Suprapubic skin (tissue), 4 donors: ENCODE measurements at regions not wholly inside any gene's neighbourhood (a gene's known extent, or its start where the extent isn't known, plus 50 kb on each side); places are given as distances from the start of the nearest gene placed in this dataset.

Experiments used
- DNase-seq, 2 donors: peaks; one replicate each; pipeline ENCODE4 v3.0.0-alpha.2; 2019; ENCODE audit warnings: low spot score in 2 of 2
- H3K27ac ChIP-seq: fragments of 200-600 bp; sonication (generic); one replicate; pipeline ENCODE4 v1.5.1; 2019
- H3K27me3 ChIP-seq: fragments of 200-600 bp; sonication (generic); one replicate; pipeline ENCODE4 v1.5.1; 2019
- H3K36me3 ChIP-seq: fragments of 200-600 bp; sonication (generic); one replicate; pipeline ENCODE4 v1.5.1; 2019
- H3K4me1 ChIP-seq: fragments of 200-600 bp; sonication (generic); one replicate; pipeline ENCODE4 v1.5.1; 2019
- H3K4me3 ChIP-seq: fragments of 200-600 bp; sonication (generic); one replicate; pipeline ENCODE4 v1.5.1; 2019; ENCODE audit warnings: mild to moderate bottlenecking
- H3K9me3 ChIP-seq: fragments of 200-600 bp; sonication (generic); one replicate; pipeline ENCODE4 v1.5.1; 2019
- EP300 ChIP-seq: sonication (generic); formaldehyde crosslinking; IDR thresholded peaks from one replicate; pipeline ENCODE4 v1.6.1; 2017; ENCODE audit warnings: antibody characterized with exemption
- POLR2A ChIP-seq, 2 donors: fragments of 450-650 bp; IDR thresholded peaks; one replicate each; pipeline ENCODE4 v1.6.1; 2017; ENCODE audit warnings: antibody characterized with exemption in 2 of 2, mild to moderate bottlenecking in 2 of 2, moderate library complexity in 2 of 2
- POLR2AphosphoS5 ChIP-seq, 3 donors: sonication (generic); formaldehyde crosslinking; IDR thresholded peaks; one replicate each; pipeline ENCODE4 v1.6.1; 2017; ENCODE audit warnings: antibody characterized with exemption in 3 of 3
- WGBS: methylation state at CpG from one replicate; pipeline ENCODE4 v1.1.5; 2018; 5-methylcytosine and 5-hydroxymethylcytosine counted together
- TF ChIP-seq, protein P1 (sequence below), 2 donors: fragments of 200-600 bp in 1 of 2; fragments of 450-650 bp in 1 of 2; sonication (generic) in 1 of 2; IDR thresholded peaks; one replicate each; pipeline ENCODE4 v1.5.1; 2016 to 2019; ENCODE audit warnings: antibody characterized with exemption in 2 of 2, mild to moderate bottlenecking in 1 of 2, moderate library complexity in 1 of 2

DNA sequence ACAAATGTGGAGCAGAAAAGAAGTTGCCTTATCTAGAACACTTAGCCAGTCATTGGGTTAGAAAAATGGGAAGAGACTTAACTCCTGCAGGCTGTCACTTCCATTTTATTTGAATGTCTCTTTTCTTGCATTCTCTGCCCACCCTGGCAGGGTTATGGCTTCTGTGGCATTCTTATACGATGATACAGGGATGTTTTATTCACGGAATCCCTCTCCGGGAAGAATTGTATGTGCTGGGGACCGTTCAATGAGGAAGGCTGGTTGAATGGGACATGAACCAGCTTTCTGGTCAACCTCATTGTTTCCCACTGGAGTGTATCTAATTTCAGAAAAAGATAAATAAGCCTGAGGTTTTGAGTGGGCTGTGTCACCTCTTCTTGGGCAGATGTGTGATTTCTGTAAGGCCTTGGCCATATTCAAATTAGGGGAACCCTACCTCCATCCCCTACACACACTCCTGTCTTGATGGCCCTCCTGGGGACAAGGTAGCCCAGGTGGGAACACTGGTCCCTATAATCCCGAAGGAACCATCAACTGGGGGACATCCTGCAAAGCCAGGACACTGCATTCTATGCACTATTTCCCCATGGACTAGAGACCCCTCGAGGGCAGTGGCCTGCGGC is 174.8 kb upstream of the GSC start:
- Histone ChIP-seq H3K9me3 (no peaks in the 10 kb centered on the region), H3K36me3 (no peaks in the 10 kb centered on the region), H3K27ac (no peak overlapping the region), H3K27me3 (no peaks in the 10 kb centered on the region), H3K4me1 (no peaks in the 10 kb centered on the region), H3K4me3 (no peak overlapping the region)
- no peak for DNase-seq
- 87% methylated on average over 6 of the region's 7 CpGs for WGBS
- no peak for TF ChIP-seq POLR2A (IDR thresholded peaks at IDR 0.05)
- TF ChIP-seq POLR2AphosphoS5 (IDR thresholded peaks at IDR 0.05), result no peak
- TF ChIP-seq EP300, result no peak
- TF ChIP-seq, protein P1, sequence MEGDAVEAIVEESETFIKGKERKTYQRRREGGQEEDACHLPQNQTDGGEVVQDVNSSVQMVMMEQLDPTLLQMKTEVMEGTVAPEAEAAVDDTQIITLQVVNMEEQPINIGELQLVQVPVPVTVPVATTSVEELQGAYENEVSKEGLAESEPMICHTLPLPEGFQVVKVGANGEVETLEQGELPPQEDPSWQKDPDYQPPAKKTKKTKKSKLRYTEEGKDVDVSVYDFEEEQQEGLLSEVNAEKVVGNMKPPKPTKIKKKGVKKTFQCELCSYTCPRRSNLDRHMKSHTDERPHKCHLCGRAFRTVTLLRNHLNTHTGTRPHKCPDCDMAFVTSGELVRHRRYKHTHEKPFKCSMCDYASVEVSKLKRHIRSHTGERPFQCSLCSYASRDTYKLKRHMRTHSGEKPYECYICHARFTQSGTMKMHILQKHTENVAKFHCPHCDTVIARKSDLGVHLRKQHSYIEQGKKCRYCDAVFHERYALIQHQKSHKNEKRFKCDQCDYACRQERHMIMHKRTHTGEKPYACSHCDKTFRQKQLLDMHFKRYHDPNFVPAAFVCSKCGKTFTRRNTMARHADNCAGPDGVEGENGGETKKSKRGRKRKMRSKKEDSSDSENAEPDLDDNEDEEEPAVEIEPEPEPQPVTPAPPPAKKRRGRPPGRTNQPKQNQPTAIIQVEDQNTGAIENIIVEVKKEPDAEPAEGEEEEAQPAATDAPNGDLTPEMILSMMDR (IDR thresholded peaks at IDR 0.05), result no peak

DNA sequence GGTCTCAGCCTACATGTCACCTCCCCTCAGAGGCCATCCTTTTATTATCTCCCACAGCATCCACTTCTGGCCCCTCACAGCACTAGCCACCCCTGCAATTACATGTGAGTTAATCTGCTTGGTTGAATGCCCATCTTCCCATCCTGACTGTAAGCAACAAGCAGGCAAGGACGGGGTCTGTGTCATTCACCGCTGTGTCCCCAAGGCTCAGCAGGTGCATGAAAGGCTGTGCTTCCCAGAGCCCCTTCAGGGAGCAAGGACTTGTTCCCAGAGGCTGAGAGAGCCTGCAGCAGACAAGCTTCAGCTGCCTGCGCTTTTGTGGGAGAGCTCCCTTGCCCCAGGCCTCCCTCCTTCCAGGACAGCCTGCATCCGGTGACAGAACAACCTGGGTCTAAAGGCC is 172.7 kb upstream of the GSC start:
- TF ChIP-seq, protein P1 (IDR thresholded peaks at IDR 0.05), result no peak
- TF ChIP-seq POLR2A (IDR thresholded peaks at IDR 0.05) (no peak), POLR2AphosphoS5 (IDR thresholded peaks at IDR 0.05) (no peak), EP300 (no peak)
- no peak overlapping the region for H3K27ac ChIP-seq
- H3K4me3 ChIP-seq, result no peak overlapping the region
- H3K9me3 ChIP-seq, result no peaks in the 10 kb centered on the region
- H3K4me1 ChIP-seq, result no peaks in the 10 kb centered on the region
- DNase-seq, result no peak
- no peaks in the 10 kb centered on the region for H3K27me3 ChIP-seq
- WGBS, result no CpG with 5 or more reads among the region's 4 CpGs
- H3K36me3 ChIP-seq, result no peaks in the 10 kb centered on the region

DNA sequence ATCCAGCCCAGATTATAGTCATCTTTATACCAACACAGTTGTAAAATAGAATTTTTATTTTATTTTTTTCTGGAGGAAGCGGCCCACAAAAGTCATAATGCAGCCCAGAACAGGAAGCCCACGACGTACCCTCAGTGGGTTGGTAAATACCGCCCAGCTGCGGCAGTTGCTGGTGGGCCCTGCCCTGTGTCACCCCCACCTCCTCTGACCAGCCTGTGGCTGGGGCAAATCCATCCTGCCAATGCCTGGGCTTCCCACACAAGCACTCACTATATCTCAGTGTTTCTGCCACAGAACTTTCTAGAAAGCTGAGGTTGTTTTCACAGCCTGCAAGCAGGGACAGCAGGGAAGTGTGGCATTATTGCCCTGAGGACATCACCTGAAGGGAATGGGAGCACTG is 171.4 kb upstream of the GSC start:
- no peak for DNase-seq
- WGBS, result 92% methylated on average over 5 of the region's 5 CpGs
- H3K36me3 ChIP-seq, result no peaks in the 10 kb centered on the region
- H3K27me3 ChIP-seq, result no peaks in the 10 kb centered on the region
- no peaks in the 10 kb centered on the region for H3K9me3 ChIP-seq
- no peak overlapping the region for H3K27ac ChIP-seq
- H3K4me1 ChIP-seq, result peaks cover 8% of the 10 kb centered on the region
- TF ChIP-seq, protein P1 (IDR thresholded peaks at IDR 0.05), result no peak
- no peak for TF ChIP-seq POLR2A (IDR thresholded peaks at IDR 0.05)
- TF ChIP-seq EP300, result no peak
- TF ChIP-seq POLR2AphosphoS5 (IDR thresholded peaks at IDR 0.05), result no peak
- no peak overlapping the region for H3K4me3 ChIP-seq

DNA sequence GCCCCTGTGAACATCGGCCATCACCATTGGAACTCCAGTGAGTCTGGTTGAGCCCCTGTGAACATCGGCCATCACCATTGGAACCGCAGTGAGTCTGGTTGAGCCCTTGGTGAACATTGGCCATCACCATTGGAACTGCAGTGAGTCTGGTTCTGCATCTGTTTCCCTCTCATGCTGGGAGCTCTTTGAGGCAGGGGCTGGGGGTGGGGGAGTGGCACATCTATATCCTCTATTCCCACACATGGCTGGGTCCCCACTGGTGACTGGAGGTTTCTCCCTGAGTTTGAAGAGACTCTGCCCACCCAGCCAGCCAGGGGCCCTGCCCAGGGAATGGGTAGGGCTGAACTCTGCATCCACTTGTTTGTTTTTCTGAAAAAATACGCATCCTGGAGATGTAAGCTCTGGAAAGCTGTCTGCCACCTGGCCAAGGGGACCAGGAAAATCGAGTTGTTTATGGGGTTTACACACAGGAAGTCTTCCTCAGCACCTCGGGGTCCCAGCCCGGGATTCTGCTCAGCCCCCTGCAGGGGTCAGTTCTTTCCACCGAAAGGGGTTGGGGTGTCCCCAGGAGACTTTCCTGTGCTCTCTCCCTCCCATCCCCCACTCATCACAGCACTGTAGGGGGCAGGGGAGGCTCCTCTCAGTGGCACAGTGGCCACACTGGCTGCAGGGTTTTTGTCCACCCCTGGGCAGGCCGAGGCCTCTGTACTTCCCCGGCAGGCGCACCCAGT is 170.5 kb upstream of the GSC start:
- no peaks in the 10 kb centered on the region for H3K9me3 ChIP-seq
- peaks cover 8% of the 10 kb centered on the region for H3K4me1 ChIP-seq
- H3K4me3 ChIP-seq, result no peak overlapping the region
- 64% methylated on average over 6 of the region's 11 CpGs for WGBS
- no peaks in the 10 kb centered on the region for H3K36me3 ChIP-seq
- H3K27ac ChIP-seq, result no peak overlapping the region
- DNase-seq, result no peak
- no peaks in the 10 kb centered on the region for H3K27me3 ChIP-seq
- TF ChIP-seq EP300 (no peak), POLR2AphosphoS5 (IDR thresholded peaks at IDR 0.05) (no peak), POLR2A (IDR thresholded peaks at IDR 0.05) (no peak)
- TF ChIP-seq, protein P1 (IDR thresholded peaks at IDR 0.05), result no peak

DNA sequence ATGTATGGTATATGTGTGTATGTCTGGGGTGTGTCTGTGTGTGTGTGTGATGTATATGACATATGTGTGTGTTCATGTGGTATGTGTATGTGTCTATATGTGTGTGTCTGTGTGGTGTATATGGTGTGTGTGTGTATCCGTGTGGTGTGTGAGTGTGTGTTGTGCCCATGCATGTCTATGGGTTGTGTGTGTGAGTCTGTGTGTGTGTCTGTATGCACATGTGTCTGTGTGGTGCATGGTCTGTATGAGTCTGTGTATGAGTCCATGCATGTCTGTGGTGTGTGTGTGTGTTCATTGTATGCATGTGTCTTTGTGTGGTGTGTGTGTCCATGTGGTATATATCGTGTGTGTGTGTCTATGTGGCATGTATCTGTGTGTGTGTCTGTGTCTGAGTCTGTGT is 168.1 kb upstream of the GSC start:
- TF ChIP-seq POLR2A (IDR thresholded peaks at IDR 0.05), result no peak
- no peak for TF ChIP-seq EP300
- TF ChIP-seq POLR2AphosphoS5 (IDR thresholded peaks at IDR 0.05), result no peak
- TF ChIP-seq, protein P1 (IDR thresholded peaks at IDR 0.05), result no peak
- Histone ChIP-seq H3K27ac (no peak overlapping the region), H3K4me3 (no peak overlapping the region), H3K9me3 (no peaks in the 10 kb centered on the region), H3K4me1 (peaks cover 8% of the 10 kb centered on the region), H3K27me3 (no peaks in the 10 kb centered on the region), H3K36me3 (no peaks in the 10 kb centered on the region)
- DNase-seq, result no peak
- 82% methylated on average over 2 of the region's 2 CpGs for WGBS
